Naive thymus-derived CD8-positive, alpha-beta T cell (primary cell): ENCODE measurements at regions not wholly inside any gene's neighbourhood (a gene's known extent, or its start where the extent isn't known, plus 50 kb on each side); places are given as distances from the start of the nearest gene placed in this dataset. TPM values are rescaled to one million over a fixed set of nuclear protein-coding genes. Genes with fewer than 3 reads are reported as not detected.

Source experiments
- ATAC-seq, 2 donors: fragments of 150-1000 bp; cut with Tn5 transposase in 1 of 2; sonication (Bioruptor Pico), chemical (Tn5 transposase) in 1 of 2; 1 replicate in 1 of 2; 2 replicates in 1 of 2; pipeline ENCODE4 v1.10.0; 2021; ENCODE audit warnings: mild to moderate bottlenecking in 2 of 2, moderate library complexity in 2 of 2
- POLR2A ChIA-PET: fragments of 350-600 bp; sonication (Branson Sonifier 250); formaldehyde crosslinking; loops from one replicate; lab custom pipeline; 2021; ENCODE audit warnings: antibody characterized with exemption; lab: Charles Lee
- DNase-seq, 10 donors: peaks; one replicate each; pipeline versions ENCODE4 v3.0.0 to v3.0.0-alpha.2; 2020 to 2022
- H3K27ac Mint-ChIP-seq, 10 donors: one replicate each; pipeline ENCODE4 v1.8.0; 2020 to 2022; ENCODE audit warnings: mild to moderate bottlenecking in 10 of 10, mixed read lengths in 10 of 10, moderate library complexity in 4 of 10, inconsistent platforms in 1 of 10
- H3K27me3 Mint-ChIP-seq, 5 donors: one replicate each; pipeline ENCODE4 v1.8.0; 2021 to 2022; ENCODE audit warnings: mixed read lengths in 5 of 5
- H3K36me3 Mint-ChIP-seq, 3 donors: one replicate each; pipeline ENCODE4 v1.8.0; 2020 to 2022; ENCODE audit warnings: mixed read lengths in 3 of 3, mild to moderate bottlenecking in 2 of 3, inconsistent platforms in 1 of 3
- H3K4me1 Mint-ChIP-seq, 4 donors: one replicate each; pipeline ENCODE4 v1.8.0; 2021 to 2022; ENCODE audit warnings: mixed read lengths in 4 of 4
- H3K4me3 Mint-ChIP-seq, 10 donors: one replicate each; pipeline ENCODE4 v1.8.0; 2020 to 2022; ENCODE audit warnings: mild to moderate bottlenecking in 10 of 10, mixed read lengths in 10 of 10, moderate library complexity in 6 of 10, inconsistent platforms in 1 of 10
- H3K9me3 Mint-ChIP-seq, 9 donors: one replicate each; pipeline ENCODE4 v1.8.0; 2020 to 2022; ENCODE audit warnings: mixed read lengths in 9 of 9, mild to moderate bottlenecking in 3 of 9, inconsistent platforms in 1 of 9, moderate library complexity in 1 of 9
- microRNA-seq: library from miRNA; unstranded; fragments of <30 nt; microRNA quantifications from one replicate; pipeline ENCODE4 v1.2.0, GENCODE V29; 2022; ENCODE audit warnings: borderline microRNAs expressed

DNA sequence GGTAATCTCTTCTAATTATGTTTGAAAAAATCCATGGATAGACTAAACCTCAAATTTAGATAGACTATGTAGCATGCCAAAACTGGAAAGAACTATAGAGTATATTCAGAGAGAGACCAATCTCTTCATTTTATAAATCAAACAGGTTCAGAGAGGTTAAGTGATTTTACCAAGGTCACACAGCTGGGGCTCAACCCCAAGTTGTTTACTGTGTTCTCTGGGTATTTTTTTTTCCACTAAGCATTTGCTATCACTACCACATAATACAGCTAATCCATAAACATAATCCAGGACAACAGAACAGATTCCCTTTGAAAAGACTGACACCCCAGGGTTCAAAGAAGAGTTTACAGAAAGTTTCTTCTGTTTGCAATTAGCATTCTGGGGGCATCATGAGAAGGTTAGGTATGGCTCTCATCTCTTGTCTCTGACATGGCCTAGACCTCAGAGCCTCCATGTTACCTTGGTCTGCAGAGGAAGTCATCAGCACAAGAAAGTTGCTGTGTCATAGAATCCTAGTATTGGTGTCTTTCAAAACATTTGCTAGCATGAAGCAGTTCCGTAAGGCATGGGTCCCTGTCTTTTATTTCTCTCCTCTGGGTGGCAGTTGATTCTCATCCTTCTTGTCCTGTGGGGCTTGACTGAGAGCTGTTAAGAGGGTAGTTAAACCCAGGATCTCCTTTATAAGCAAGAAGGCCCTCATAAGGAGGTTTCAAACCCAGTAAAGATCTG, 94.5 kb upstream of the HSD17B12 start:
- POLR2A ChIA-PET: no interaction called here
- H3K36me3 Mint-ChIP-seq: no peaks in the 10 kb centered on the region
- no peak overlapping the region for H3K4me3 Mint-ChIP-seq
- peaks cover 28 to 90% (median 59%) of the 10 kb centered on the region in 5 donors for H3K27me3 Mint-ChIP-seq
- H3K9me3 Mint-ChIP-seq: peaks cover 0 to 2% (median 0%) of the 10 kb centered on the region in 9 donors
- peaks cover 5 to 14% (median 12%) of the 10 kb centered on the region in 4 donors for H3K4me1 Mint-ChIP-seq
- DNase-seq: no peak
- no peak for ATAC-seq
- H3K27ac Mint-ChIP-seq: no peak overlapping the region

- POLR2A ChIA-PET: no interaction called here
- no peaks in the 10 kb centered on the region for H3K9me3 Mint-ChIP-seq
- H3K36me3 Mint-ChIP-seq: no peaks in the 10 kb centered on the region
- DNase-seq: no peak
- no peak overlapping the region for H3K27ac Mint-ChIP-seq
- ATAC-seq: no peak
- no peaks in the 10 kb centered on the region for H3K4me1 Mint-ChIP-seq
- H3K4me3 Mint-ChIP-seq: no peak overlapping the region
- H3K27me3 Mint-ChIP-seq: peaks cover 14 to 67% (median 37%) of the 10 kb centered on the region in 5 donors
Measured at GRCh38 chr11:43589601-43590250, 90.8 kb upstream of the HSD17B12 start.

DNA sequence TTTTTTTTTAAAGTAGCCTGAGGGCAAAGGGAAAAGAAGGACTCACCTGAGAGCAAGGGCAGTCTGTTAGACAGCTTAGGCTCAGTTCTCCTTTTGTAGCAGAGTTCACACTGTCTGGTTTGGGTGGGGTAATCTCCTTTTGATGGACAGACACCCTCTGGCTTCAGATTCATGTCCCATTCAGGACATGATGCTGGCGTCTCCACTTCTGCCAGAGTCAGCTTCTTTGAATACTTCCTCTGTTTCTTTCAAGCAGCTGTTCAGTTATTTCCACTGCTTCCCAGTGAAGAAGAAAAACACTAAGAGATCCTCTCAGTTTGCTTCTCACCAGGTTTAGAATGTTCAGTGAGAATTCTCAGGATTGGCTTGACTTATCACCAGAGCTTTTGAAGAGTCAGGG, 79.0 kb upstream of the HSD17B12 start:
- Mint-ChIP-seq H3K4me3 (no peak overlapping the region), H3K27me3 (peaks cover 18 to 43% (median 28%) of the 10 kb centered on the region in 5 donors), H3K4me1 (no peaks in the 10 kb centered on the region), H3K27ac (no peak overlapping the region), H3K9me3 (peaks cover 0 to 11% (median 0%) of the 10 kb centered on the region in 9 donors), H3K36me3 (peaks cover 0 to 6% (median 0%) of the 10 kb centered on the region in 3 donors)
- no peak for DNase-seq
- ATAC-seq: no peak
- POLR2A ChIA-PET: no interaction called here

DNA sequence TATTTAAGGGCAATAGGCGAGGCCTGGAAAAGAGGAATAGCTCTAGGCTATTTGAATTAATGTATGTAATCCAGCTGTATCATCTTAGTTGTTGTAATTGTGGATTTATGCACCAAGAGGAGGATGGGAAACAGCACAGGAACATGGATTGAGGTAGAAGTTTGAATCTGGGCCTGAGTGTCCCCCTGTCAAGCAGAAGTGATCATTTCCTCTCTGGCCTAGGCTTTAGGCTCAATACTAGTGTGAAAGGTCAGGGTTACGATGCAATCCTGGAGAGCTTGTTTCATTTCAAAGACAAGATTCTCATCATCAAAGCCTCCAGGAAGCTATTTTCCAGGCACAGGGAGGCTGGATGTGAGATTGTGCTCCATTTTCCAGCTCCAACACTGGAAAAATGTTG, 77.9 kb upstream of the HSD17B12 start:
- ATAC-seq: no peak
- peaks cover 0 to 6% (median 0%) of the 10 kb centered on the region in 3 donors for H3K36me3 Mint-ChIP-seq
- peaks cover 12 to 34% (median 25%) of the 10 kb centered on the region in 5 donors for H3K27me3 Mint-ChIP-seq
- DNase-seq: no peak
- peaks cover 0 to 11% (median 0%) of the 10 kb centered on the region in 9 donors for H3K9me3 Mint-ChIP-seq
- H3K27ac Mint-ChIP-seq: no peak overlapping the region
- no peaks in the 10 kb centered on the region for H3K4me1 Mint-ChIP-seq
- H3K4me3 Mint-ChIP-seq: no peak overlapping the region
- POLR2A ChIA-PET: no interaction called here

DNA sequence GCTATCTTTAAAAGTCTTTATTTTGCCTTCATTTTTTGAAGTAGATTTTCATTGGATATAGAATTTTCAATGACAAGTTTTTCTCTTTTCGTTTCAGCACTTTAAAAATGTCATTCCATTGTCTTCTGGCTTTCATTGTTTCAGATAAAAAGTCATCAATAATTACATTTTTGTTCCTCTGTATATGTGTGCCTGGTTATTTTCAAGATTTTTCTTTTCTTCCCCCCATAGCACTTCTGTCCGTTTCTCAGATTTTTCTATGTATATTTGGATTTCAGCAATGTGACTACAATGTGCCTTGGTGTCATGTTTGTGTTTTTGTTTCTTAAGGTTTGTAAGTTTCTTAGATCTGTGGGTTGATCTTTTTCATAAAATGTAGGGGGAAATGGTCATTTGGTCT, 66.3 kb upstream of the HSD17B12 start:
- Mint-ChIP-seq H3K9me3 (peaks cover 7 to 39% (median 24%) of the 10 kb centered on the region in 9 donors), H3K27ac (no peak overlapping the region), H3K4me1 (no peaks in the 10 kb centered on the region), H3K36me3 (peaks cover 0 to 27% (median 6%) of the 10 kb centered on the region in 3 donors), H3K27me3 (peaks cover 10 to 29% (median 24%) of the 10 kb centered on the region in 5 donors), H3K4me3 (no peak overlapping the region)
- no peak for DNase-seq
- POLR2A ChIA-PET: no interaction called here
- ATAC-seq: no peak

DNA sequence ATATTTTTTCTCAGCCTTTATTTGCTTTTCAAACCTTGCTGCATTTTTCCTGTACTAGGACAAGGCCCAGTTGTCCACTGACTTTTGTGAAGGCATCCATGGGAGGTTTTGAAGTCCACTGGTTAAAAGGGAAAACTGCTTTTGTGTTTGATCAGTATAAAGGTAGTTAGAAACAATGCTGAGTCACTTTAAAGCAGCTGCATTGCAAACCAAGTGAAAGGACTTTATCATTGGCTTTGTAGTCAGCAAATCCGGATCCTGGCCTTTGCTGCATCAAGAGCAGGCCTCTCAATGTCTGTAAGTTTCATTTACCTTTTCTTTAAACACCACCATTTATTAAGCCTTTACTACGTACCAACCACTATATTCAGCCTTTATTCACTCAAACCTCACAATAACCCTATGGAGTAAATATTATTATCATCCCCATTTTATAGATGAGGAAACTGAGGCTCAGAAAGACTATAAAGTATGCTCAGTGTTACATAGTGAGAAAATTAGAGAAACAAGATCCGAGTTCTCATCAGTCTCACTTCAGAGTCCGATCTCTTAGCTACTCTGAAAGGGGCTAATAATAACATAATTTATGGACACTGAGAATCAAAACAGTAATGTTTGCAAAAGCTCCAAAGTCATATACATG, 60.6 kb upstream of the HSD17B12 start:
- DNase-seq (no peak), ATAC-seq (no peak)
- Mint-ChIP-seq H3K36me3 (peaks cover 0 to 26% (median 2%) of the 10 kb centered on the region in 3 donors), H3K4me1 (no peaks in the 10 kb centered on the region), H3K4me3 (no peak overlapping the region), H3K27me3 (peaks cover 18 to 49% (median 35%) of the 10 kb centered on the region in 5 donors), H3K27ac (no peak overlapping the region), H3K9me3 (peaks cover 3 to 30% (median 8%) of the 10 kb centered on the region in 9 donors)
- POLR2A ChIA-PET: no interaction called here

DNA sequence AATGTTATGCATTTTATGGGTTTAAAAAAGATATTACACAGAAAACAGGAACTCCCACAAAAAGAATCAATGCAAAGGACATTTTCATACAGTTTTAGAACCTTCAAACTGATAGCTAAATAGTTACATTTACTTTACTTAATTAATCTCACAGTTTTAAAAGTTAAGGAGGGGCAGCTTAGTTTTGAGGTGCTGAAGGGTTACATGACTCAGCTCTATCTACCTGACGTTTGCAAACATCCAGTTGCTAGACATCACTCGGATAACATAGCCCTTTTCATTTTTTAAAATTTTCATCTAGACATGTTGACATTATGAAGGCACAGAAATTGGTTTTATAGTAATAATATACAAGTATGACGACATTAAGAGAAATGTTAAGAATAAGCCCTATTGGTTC, 53.7 kb upstream of the HSD17B12 start:
- no peak overlapping the region for H3K27ac Mint-ChIP-seq
- POLR2A ChIA-PET: no interaction called here
- no peaks in the 10 kb centered on the region for H3K9me3 Mint-ChIP-seq
- ATAC-seq: no peak
- H3K36me3 Mint-ChIP-seq: no peaks in the 10 kb centered on the region
- no peaks in the 10 kb centered on the region for H3K4me1 Mint-ChIP-seq
- DNase-seq: no peak
- peaks cover 16 to 43% (median 26%) of the 10 kb centered on the region in 5 donors for H3K27me3 Mint-ChIP-seq
- no peak overlapping the region for H3K4me3 Mint-ChIP-seq

Small RNA genes in the stretch of these regions (microRNA-seq; reads per million reads assigned to microRNA genes)
- gene MIR129-2 (not detected), gene MIR670 (not detected)
